ENCODE measurements at regions not wholly inside any gene's neighbourhood (a gene's known extent, or its start where the extent isn't known, plus 50 kb on each side); places are given as distances from the start of the nearest gene placed in this dataset.
A peak's percentile ranks its signal among the peaks of the same experiment; 100 is the strongest.

GRCh38 chr13:75132701-75133695 is 349.0 kb downstream of the TBC1D4 start:
- no peak for DNase-seq (ENCODE audit: low read depth)

GRCh38 chr13:75129331-75129730 is 352.6 kb downstream of the TBC1D4 start:
- DNase-seq (ENCODE audit: low read depth): no peak

- no peak for DNase-seq (ENCODE audit: low read depth)
Measured at GRCh38 chr13:75124415-75124814, 357.6 kb downstream of the TBC1D4 start.

GRCh38 chr13:75123428-75123827 is 358.5 kb downstream of the TBC1D4 start:
- DNase-seq (ENCODE audit: low read depth): no peak

GRCh38 chr13:75120085-75120484 is 361.9 kb downstream of the TBC1D4 start:
- DNase-seq (ENCODE audit: low read depth): no peak

GRCh38 chr13:75115171-75115570 is 366.8 kb downstream of the TBC1D4 start:
- DNase-seq (ENCODE audit: low read depth): no peak

- no peak for DNase-seq (ENCODE audit: low read depth)
Measured at GRCh38 chr13:75103976-75104375, 378.0 kb downstream of the TBC1D4 start.

- peak; percentile 18 for DNase-seq (ENCODE audit: low read depth)
Measured at GRCh38 chr13:75102001-75102716, 379.8 kb downstream of the TBC1D4 start.

- no peak for DNase-seq (ENCODE audit: low read depth)
Measured at GRCh38 chr13:75101348-75101747, 380.6 kb downstream of the TBC1D4 start.

- no peak for DNase-seq (ENCODE audit: low read depth)
Measured at GRCh38 chr13:75092143-75092542, 389.8 kb downstream of the TBC1D4 start.

- DNase-seq (ENCODE audit: low read depth): no peak
Measured at GRCh38 chr13:75091718-75092117, 390.3 kb downstream of the TBC1D4 start.

GRCh38 chr13:75090872-75091615 is 390.9 kb downstream of the TBC1D4 start:
- no peak for DNase-seq (ENCODE audit: low read depth)

- no peak for DNase-seq (ENCODE audit: low read depth)
Measured at GRCh38 chr13:75088915-75089314, 393.1 kb downstream of the TBC1D4 start.

GRCh38 chr13:75079226-75079625 is 402.7 kb downstream of the TBC1D4 start:
- peak; percentile 3 for DNase-seq (ENCODE audit: low read depth)

- DNase-seq (ENCODE audit: low read depth): no peak
Measured at GRCh38 chr13:75076476-75076875, 405.5 kb downstream of the TBC1D4 start.

- no peak for DNase-seq (ENCODE audit: low read depth)
Measured at GRCh38 chr13:75073786-75074185, 408.2 kb downstream of the TBC1D4 start.

- no peak for DNase-seq (ENCODE audit: low read depth)
Measured at GRCh38 chr13:75072891-75073290, 409.1 kb downstream of the TBC1D4 start.

- DNase-seq (ENCODE audit: low read depth): no peak
Measured at GRCh38 chr13:75072368-75072767, 409.6 kb downstream of the TBC1D4 start.

GRCh38 chr13:75071796-75072195 is 410.2 kb downstream of the TBC1D4 start:
- DNase-seq (ENCODE audit: low read depth): no peak

- no peak for DNase-seq (ENCODE audit: low read depth)
Measured at GRCh38 chr13:75071395-75071794, 410.6 kb downstream of the TBC1D4 start.

GRCh38 chr13:75061909-75062308 is 420.1 kb downstream of the TBC1D4 start:
- DNase-seq (ENCODE audit: low read depth): no peak

- DNase-seq (ENCODE audit: low read depth): no peak
Measured at GRCh38 chr13:75055296-75055695, 426.7 kb downstream of the TBC1D4 start.

Measured in EH (cell line).